Lower lobe of right lung (tissue), 2 donors: ENCODE measurements at regions not wholly inside any gene's neighbourhood (a gene's known extent, or its start where the extent isn't known, plus 50 kb on each side); places are given as distances from the start of the nearest gene placed in this dataset.

ENCODE experiments used
- ATAC-seq, 2 donors: fragments of 200-7000 bp; cut with Tn5 transposase; one replicate each; pipeline ENCODE4 v1.9.1; 2020 to 2022; ENCODE audit warnings: mild to moderate bottlenecking in 2 of 2, moderate library complexity in 2 of 2
- DNase-seq: peaks from one replicate; pipeline ENCODE4 v3.0.0-alpha.2; 2020
- H3K27ac ChIP-seq: fragments of 200-600 bp; one replicate; pipeline ENCODE4 v1.8.0; 2022
- H3K27me3 ChIP-seq: fragments of 200-600 bp; one replicate; pipeline ENCODE4 v1.8.0; 2022; ENCODE audit warnings: low read depth
- H3K36me3 ChIP-seq: fragments of 200-600 bp; one replicate; pipeline ENCODE4 v1.8.0; 2022; ENCODE audit warnings: mild to moderate bottlenecking
- H3K4me1 ChIP-seq: fragments of 200-600 bp; one replicate; pipeline ENCODE4 v1.8.0; 2022
- H3K4me3 ChIP-seq: fragments of 200-600 bp; one replicate; pipeline ENCODE4 v1.8.0; 2022; ENCODE audit warnings: mild to moderate bottlenecking
- H3K9me3 ChIP-seq: fragments of 200-600 bp; one replicate; pipeline ENCODE4 v1.8.0; 2022
- CTCF ChIP-seq: fragments of 200-600 bp; IDR thresholded peaks from one replicate; pipeline ENCODE4 v1.8.0; 2022; ENCODE audit warnings: antibody characterized with exemption, mild to moderate bottlenecking
- intact Hi-C: fragments of 100-400 bp; cut with DNase I; formaldehyde crosslinking; loops from one replicate; pipeline ENCODE4 v1.11.0; 2022
- donor health status: DM: no; HTN: yes; CAD: no; lungs with severe emphysema.

DNA sequence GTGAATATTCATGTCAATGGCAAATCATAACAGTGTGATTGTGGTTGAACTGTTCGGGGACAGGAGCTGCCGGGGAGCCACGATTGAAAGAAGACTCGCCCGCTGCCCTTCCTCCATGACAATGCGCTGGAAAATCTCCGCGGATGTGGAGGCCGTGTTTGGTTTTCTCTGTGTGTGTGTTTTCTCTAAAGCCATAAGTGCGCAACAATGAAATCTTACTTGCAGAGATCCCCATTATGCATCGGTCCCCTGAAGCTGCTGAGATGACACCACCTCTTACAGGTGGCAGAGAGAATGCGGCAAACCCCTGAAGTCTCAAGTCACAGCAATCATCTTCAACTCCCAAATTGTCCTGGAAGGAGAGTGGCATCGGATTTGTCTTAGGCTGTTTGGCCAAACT is 442.3 kb upstream of the MKI67 start:
- DNase-seq (no peak), ATAC-seq (no peak)
- TF ChIP-seq CTCF, result no peak
- H3K27ac ChIP-seq, result no peak overlapping the region
- no peaks in the 10 kb centered on the region for H3K9me3 ChIP-seq
- H3K4me3 ChIP-seq, result no peak overlapping the region
- no peaks in the 10 kb centered on the region for H3K4me1 ChIP-seq
- peaks cover 5% of the 10 kb centered on the region for H3K27me3 ChIP-seq
- intact Hi-C loops, result no loop called here
- H3K36me3 ChIP-seq, result no peaks in the 10 kb centered on the region

GRCh38 chr10:128568990-128569945 is 443.0 kb upstream of the MKI67 start:
- TF ChIP-seq CTCF, result no peak
- Histone ChIP-seq H3K4me3 (no peak overlapping the region), H3K4me1 (no peaks in the 10 kb centered on the region), H3K27ac (no peak overlapping the region), H3K36me3 (no peaks in the 10 kb centered on the region), H3K27me3 (peaks cover 5% of the 10 kb centered on the region), H3K9me3 (no peaks in the 10 kb centered on the region)
- no peak for ATAC-seq
- DNase-seq, result no peak
- intact Hi-C loops, result no loop called here

- Histone ChIP-seq H3K27ac (no peak overlapping the region), H3K9me3 (no peaks in the 10 kb centered on the region), H3K27me3 (peaks cover 8% of the 10 kb centered on the region), H3K36me3 (no peaks in the 10 kb centered on the region), H3K4me1 (no peaks in the 10 kb centered on the region), H3K4me3 (no peak overlapping the region)
- ATAC-seq (no peak), DNase-seq (no peak)
- no peak for TF ChIP-seq CTCF
- intact Hi-C loops, result no loop called here
Measured at GRCh38 chr10:128570319-128570995, 444.2 kb upstream of the MKI67 start.

- H3K27me3 ChIP-seq, result peaks cover 8% of the 10 kb centered on the region
- H3K36me3 ChIP-seq, result no peaks in the 10 kb centered on the region
- intact Hi-C loops, result no loop called here
- H3K4me1 ChIP-seq, result no peaks in the 10 kb centered on the region
- no peak for ATAC-seq
- H3K9me3 ChIP-seq, result no peaks in the 10 kb centered on the region
- no peak overlapping the region for H3K4me3 ChIP-seq
- no peak for TF ChIP-seq CTCF
- H3K27ac ChIP-seq, result no peak overlapping the region
- DNase-seq, result no peak
Measured at GRCh38 chr10:128571071-128571470, 444.8 kb upstream of the MKI67 start.

DNA sequence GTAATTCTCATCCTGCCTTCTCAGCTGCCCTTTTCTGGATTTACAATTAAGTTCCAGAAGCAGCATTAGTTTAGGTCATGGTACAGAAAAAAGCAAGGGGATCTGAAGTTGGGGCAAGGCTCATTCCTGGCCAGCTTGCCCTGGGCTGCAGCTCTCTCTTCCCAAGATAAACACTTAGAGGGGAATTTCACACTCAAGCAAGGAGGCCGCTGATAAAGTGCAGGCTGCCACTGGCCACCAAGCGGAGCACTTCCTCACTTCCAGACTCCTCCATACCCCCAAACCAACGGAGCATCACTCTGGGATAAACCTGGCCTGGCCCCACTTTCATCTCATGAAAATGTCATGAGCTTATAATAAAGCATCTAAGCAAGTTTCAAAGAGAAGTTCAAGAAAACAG is 445.5 kb upstream of the MKI67 start:
- no peak for TF ChIP-seq CTCF
- H3K4me3 ChIP-seq, result no peak overlapping the region
- no peak overlapping the region for H3K27ac ChIP-seq
- intact Hi-C loops, result no loop called here
- peaks cover 3% of the 10 kb centered on the region for H3K27me3 ChIP-seq
- no peaks in the 10 kb centered on the region for H3K4me1 ChIP-seq
- H3K36me3 ChIP-seq, result no peaks in the 10 kb centered on the region
- DNase-seq (no peak), ATAC-seq (no peak)
- no peaks in the 10 kb centered on the region for H3K9me3 ChIP-seq
